ENCODE measurements at regions not wholly inside any gene's neighbourhood (a gene's known extent, or its start where the extent isn't known, plus 50 kb on each side); places are given as distances from the start of the nearest gene placed in this dataset.

GRCh38 chr3:44050101-44050500 lies 191.6 kb upstream of the TOPAZ1 start:
- no peak for TF ChIP-seq NR2F1 (conservative IDR thresholded peaks at IDR 0.05)
- no peak for TF ChIP-seq CTCF (IDR thresholded peaks at IDR 0.05 in 2 of 3, conservative IDR thresholded peaks at IDR 0.05 in 1 of 3; ENCODE audit: control insufficient read depth in 2 of 3, extremely low read depth in 1 of 3, insufficient read depth in 1 of 3, low read depth in 3 of 3, low read length in 3 of 3)
- no peak for TF ChIP-seq SRF (IDR thresholded peaks at IDR 0.05; ENCODE audit: low read depth in 2 of 2, low read length in 2 of 2)
- no peak for TF ChIP-seq EP300 (IDR thresholded peaks at IDR 0.05; ENCODE audit: borderline replicate concordance in 1 of 2, control insufficient read depth in 1 of 2, low read depth in 2 of 2, low read length in 2 of 2)
- no peak for TF ChIP-seq POLR2AphosphoS5 (IDR thresholded peaks at IDR 0.05; ENCODE audit: low read length)
- TF ChIP-seq NKRF (conservative IDR thresholded peaks at IDR 0.05) = no peak
- TF ChIP-seq ELK1 (IDR thresholded peaks at IDR 0.05; ENCODE audit: low read depth, low read length) = no peak
- TF ChIP-seq YBX1 (IDR thresholded peaks at IDR 0.05) = no peak
- no peak for TF ChIP-seq MTA3 (IDR thresholded peaks at IDR 0.05; ENCODE audit: borderline replicate concordance, low read length)
